ENCODE measurements at regions not wholly inside any gene's neighbourhood (a gene's known extent, or its start where the extent isn't known, plus 50 kb on each side); places are given as distances from the start of the nearest gene placed in this dataset.

DNA sequence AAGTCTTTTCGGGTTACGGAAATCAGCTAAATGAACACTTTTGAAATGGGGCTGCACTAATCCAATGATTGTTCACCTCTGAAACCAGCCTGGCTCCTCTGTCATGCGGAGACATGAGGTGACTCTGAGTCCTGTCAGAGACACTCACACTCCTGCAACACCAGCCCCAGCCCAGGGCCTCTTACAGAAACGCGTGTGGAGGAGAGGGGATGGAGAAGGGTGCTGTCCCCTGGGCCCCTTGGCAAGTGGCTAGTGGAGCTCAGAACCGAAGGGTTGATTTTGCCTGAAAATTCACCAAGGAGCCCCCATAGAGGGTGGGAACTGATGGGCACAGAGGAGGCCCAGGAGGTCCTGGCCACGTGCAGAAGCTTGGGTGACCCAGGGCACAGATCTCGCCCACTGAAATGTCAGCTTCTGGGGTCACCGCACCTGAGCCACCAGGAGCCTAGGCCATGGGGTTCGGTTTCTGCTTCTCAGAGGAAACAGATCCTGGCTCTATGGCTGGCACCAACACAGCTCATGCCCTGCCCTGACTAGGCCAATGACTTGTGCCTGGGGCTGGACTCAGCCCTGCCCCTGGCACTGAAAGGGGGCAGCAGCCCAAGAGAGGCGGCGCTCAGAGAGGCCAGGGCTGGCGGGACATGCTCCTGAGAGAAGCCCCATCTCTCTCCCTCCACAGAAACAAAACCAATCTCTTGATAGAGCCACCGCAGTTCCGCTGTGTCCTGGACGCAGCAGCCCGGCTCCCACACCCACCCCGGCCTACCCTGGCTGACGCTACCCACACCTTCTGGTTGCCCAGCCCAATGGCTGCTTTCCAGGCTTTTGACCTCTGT lies 144.7 kb downstream of the ERMARD start:
- no peak for DNase-seq (ENCODE audit: low read depth, low spot score)

DNA sequence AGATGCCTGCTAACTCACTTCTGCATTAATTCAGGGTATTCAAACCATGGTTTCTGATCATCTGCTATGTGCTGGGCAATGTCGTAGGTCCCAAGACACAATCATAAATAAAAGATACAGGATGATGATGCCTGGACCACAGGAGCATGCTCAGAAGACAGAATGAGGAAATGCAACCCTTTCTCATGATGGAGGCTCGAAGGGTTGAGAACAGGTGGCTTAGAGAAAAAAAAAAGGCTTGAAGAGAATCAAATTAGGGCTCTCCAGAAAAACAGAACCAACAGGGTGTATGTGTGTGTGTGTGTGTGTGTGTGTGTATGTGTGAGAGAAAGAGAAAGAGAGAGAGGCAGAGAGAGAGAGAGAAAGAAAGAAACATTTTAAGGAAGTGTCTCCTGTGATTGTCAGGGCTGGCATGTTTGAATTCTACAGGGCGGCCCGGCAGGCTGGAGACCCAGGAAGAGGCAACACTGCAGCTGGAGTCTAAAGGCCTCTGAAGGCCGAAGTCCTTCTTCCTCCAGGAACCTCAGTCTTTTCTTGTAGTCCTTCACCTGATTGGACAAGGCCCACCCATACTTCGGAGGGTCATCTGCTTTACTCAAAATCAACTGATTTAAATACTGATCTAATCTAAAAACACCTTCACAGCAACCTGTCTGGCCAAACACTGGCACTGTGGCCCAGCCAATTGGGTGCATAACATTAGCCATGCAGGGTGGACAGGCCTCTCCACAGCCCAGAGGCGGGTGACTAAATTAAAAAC lies 143.8 kb downstream of the ERMARD start:
- no peak for DNase-seq (ENCODE audit: low read depth, low spot score)

DNA sequence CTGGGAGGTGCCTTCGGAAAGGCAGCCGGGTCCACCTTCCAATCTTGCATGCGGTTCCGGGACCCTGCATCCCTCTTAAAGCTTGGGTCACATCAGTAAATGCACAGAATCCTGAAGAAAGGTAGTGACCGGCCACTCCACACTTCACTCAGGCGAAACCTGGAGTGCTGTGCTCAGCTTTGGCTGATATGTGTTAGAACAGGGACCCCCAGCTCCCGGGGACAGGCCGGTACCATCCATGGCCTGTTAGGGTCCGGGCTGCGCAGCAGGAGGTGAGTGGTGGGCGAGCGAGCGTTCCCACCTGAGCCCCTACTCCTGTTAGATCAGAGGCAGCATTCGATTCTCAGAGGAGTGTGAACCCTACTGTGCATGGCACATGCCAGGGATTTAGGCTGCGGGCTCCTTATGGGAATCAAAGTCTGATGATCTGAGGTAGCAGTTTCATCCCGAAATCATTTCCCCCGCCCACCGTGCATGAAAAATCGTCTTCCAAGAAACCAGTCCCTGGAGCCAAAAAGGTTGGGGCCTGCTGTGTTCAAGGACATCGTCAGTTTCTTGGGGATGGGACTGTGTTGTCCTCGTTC lies 143.0 kb downstream of the ERMARD start:
- DNase-seq (ENCODE audit: low read depth, low spot score): no peak

DNA sequence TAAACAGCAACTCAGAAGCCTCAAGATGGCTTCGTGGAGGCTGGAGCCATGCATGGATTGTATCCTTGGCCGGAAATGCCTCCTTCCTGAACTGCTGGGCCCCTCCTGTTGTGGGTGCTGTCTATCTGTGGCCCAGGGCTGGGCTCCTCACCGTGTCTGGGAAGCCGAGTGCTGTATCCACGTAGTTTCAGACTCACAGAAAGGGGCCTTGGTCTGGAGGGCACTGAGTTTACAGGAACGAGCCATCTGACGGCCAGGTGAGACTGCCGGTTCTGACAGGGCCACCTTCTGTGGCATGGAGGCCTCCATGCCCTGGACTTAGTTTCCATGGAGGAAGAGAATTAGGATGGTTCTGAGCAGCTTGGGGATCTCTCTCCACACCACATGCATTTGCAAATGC lies 142.2 kb downstream of the ERMARD start:
- DNase-seq (ENCODE audit: low read depth, low spot score): no peak

DNA sequence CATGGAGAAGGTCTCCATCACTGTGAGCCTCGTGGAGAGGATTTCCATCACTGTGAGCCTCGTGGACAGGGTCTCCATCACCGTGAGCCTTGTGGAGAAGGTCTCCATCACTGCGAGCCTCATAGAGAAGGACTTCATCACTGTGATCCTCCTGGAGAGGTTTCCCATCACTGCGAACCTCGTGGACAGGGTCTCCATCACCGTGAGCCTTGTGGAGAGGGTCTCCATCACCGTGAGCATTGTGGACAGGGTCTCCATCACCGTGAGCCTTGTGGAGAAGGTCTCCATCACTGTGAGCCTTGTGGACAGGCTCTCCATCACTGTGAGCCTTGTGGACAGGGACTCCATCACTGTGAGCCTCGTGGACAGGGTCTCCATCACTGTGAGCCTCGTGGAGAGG lies 140.4 kb downstream of the ERMARD start:
- DNase-seq (ENCODE audit: low read depth, low spot score): no peak

DNA sequence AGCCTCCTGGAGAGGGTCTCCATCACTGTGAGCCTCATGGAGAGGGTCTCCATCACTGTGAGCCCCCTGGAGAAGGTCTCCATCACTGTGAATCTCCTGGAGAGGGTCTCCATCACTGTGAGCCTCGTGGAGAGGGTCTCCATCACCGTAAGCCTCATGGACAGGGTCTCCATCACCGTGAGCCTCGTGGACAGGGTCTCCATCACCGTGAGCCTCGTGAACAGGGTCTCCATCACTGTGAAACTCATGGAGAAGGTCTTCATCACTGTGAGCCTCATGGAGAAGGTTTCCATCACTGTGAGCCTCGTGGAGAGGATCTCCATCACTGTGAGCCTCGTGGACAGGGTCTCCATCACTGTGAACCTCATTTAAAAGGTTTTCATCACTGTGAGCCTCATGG lies 140.0 kb downstream of the ERMARD start:
- no peak for DNase-seq (ENCODE audit: low read depth, low spot score)

DNA sequence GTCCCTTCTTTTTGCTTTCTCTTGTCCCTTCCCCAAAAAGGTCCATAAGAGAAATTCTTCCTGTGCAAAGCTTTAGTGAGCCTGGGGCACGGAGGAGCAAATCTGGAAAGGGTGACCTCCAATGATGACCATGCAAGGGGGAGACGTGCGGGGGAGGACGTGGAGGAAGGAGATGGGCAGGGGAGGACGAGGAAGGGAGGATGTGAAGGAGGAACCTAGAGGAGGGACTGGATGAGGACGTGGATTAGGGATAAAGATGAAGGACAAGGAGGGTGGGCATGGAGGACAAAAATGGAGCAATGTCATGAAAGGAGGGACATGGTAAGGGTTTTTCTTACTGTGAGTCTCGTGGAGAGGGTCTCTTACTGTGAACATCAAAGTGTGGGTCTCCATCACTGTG lies 139.5 kb downstream of the ERMARD start:
- DNase-seq (ENCODE audit: low read depth, low spot score): no peak

DNA sequence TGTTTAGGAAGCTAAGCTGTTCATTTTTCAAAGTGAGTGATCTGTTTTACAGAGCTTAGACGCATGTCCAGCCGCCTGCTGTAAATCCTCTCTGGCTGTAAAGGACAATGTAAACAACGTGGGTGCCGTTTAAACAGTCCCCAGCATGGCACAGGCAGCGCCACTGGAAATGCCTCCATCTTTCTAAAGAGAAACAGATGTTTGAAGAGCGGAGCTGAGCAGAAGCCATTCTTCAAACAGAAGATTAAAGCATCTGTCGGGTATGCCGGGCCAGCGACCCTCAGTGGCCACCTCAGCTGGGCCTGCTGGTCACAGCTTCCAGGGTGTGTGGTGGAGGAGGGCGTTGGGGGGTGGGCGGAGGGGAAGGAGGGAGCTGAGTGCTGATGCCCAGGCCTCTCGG lies 138.6 kb downstream of the ERMARD start:
- DNase-seq (ENCODE audit: low read depth, low spot score): no peak

DNA sequence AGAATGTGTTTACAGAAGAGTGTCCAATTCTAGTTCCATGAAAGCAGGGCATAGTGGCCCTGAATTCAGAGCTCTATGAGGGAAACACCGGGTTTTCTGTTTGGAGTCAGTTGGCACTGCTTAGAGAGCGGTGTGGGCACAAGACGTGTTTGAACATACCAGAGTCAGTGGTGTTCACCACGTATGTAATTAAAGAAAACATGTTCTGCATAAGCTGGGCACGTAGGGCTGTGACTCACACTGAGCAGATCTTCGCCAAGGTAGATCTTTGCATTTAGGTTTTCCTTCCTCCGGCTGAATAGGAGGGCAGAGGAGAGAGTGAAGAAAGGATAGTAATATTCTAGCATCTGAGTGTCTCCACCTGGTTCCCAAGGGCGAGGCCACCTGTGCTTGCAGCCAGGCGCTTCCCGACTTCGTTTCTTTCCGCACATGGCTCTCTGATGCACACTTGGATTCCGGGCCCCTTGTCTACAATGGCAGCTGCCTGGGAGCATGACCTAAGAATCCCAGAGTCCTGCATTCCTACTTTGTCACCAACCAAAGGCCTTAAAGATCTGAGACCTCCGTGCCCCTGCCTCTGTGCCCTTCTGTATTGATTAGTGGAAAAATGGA lies 136.2 kb downstream of the ERMARD start:
- DNase-seq (ENCODE audit: low read depth, low spot score): no peak

DNA sequence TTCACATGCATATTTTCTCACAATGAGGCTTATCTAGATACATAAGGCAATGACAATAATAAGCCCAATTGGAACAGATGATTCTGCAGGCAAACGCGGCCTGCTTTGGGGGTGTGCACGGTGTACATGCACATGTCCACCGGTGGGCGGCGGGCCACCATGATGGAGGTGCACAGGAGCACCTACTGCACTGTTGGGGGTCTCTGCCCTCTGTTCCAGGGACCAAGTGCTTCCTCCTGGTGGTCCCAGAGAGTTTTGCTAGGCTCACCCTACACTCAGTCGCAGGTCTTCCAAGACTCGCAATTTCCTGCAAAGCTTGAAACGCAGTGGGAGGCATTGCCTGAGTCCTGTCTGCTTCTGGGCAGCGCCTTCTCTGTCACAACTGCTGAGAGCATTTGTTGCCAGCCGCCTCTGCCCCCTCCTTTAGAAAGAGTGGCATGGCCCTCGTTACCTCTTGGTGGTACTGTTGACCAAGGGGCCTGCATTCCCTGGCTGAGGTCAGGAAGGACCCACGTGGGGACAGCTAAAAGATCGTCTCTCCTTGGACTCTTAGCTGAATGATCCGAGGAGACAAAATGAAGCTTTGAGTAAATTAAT lies 135.3 kb downstream of the ERMARD start:
- DNase-seq (ENCODE audit: low read depth, low spot score): no peak

DNA sequence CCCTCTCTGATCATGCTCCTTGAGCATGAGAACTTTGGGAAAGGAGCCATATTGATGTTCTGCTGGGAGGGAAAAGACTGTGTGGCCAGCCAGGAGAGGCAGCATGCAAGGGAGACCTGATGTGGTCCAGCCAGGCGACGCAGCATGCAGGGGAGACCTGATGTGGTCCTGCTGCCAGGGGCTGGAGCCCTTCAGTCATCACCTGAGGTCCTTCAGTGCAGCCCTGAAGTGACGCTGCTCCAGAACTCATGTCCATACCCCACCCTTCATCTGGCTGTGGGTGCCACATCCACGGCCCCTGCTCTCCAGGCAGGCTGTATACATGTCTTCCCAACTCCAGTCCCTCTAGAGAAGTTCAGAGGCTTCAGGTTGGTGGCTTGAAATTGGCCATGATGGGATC lies 134.4 kb downstream of the ERMARD start:
- DNase-seq (ENCODE audit: low read depth, low spot score): no peak

DNA sequence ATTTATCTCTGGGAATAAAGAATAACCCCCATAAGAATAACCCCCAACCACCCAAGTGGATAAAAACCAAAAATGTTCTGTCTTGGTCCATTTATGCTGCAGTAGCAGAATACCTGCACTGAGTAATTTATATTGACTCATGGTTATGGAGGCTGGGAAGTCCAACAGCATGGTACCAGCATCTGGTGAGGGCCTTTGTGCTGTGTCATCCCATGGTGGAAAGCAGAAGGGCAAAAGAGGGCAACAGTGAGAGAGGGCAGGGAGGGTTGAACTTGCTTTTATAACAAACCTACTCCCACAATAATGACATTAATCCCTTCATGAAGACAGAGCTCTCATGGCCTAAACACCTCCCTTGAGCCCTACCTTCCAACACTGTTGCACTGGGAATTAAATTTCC lies 133.7 kb downstream of the ERMARD start:
- no peak for DNase-seq (ENCODE audit: low read depth, low spot score)

DNA sequence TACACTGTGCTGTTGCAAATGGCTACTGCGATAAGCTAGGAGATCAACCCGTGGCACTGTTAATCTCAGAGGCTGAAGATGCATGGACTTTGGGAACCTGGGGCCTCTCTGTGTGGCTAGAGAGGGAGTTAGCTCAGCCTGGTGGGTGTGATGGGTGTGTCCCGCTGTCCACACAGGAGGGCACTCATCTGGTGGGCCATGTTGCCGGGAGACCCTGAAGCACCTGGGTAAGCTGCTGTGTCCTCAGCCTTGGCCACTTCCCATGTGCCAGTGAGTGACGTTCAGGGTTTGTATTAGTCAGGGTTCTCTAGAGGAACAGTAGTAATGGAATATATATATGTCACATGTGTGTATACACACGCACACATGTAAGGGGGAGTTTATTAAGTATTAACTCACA lies 132.7 kb downstream of the ERMARD start:
- DNase-seq (ENCODE audit: low read depth, low spot score): no peak

DNA sequence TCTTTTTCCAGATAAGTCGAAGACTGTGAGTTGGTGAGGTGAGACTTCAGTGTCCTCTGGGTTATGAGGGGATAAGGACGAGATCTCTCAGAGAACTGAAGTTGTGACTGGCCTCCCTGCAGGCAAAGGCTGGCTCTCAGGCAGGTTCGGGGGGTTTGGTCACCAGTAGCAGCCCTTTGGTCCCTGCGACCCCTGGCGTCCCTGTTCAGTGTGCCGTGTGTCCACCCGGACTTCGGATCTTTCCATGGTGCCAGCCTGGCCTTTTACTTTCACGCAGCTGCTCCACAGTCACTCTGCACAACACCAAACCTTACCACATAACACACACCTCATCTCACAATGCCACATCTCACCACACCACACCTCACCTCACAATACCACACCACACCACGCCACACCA lies 131.9 kb downstream of the ERMARD start:
- DNase-seq (ENCODE audit: low read depth, low spot score): no peak

DNA sequence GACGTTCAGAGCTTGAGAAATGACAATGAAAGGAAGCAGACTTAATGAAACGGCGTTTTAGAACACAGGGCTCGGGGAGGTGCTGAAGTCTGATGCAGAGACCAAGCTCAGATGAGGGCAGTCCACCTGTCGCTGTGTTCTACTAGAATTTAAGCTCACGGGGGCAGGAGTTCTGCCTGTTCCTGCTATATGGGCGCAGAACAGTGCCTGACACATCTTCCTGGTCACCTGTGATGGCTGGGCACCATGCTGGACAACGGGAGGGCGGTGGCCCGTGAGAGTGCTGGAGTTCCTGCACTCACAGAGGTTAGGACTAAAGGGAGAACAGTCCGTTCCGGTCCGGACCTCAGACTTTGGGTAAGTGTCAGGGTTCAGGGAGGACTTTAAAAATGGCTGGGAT lies 130.6 kb downstream of the ERMARD start:
- DNase-seq (ENCODE audit: low read depth, low spot score): no peak

DNA sequence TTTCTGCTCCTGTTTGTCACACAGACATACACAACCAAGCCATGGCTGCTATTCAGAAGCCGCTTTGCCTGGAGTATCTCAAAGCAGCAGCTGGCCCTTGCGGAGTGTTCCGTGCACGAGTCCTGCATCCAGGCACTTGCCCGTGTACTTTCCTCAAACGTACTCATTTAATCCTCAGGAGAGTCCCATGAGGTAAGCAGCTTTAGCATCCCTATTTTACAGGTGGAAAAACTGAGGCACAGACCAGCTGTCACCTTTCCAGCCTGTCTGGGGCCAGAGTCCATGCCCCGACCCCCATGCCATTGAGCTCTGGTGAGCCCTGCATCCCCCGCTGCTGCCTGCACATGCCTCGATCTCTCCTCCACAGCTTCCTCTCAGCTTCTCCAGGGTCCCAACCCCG lies 130.0 kb downstream of the ERMARD start:
- no peak for DNase-seq (ENCODE audit: low read depth, low spot score)

DNA sequence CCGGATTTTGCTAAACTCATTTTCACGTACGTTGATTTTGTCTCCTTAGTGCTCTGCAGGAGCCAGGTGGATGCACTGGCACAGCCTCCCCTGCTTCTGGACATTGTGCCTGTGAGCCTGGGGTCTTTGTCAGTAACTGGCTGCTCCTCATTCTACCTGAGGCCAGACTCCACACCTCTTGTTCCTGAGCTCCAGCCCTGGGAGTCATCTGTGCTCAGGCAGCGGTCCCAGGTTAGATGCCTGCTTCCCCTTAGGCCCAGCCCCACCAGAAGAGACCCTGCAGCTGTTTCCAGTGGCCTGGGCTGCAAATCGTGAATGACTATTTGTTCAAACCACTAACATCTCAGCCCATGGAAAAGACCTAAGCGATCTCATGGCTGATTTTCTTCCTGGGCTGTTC lies 129.1 kb downstream of the ERMARD start:
- no peak for DNase-seq (ENCODE audit: low read depth, low spot score)

DNA sequence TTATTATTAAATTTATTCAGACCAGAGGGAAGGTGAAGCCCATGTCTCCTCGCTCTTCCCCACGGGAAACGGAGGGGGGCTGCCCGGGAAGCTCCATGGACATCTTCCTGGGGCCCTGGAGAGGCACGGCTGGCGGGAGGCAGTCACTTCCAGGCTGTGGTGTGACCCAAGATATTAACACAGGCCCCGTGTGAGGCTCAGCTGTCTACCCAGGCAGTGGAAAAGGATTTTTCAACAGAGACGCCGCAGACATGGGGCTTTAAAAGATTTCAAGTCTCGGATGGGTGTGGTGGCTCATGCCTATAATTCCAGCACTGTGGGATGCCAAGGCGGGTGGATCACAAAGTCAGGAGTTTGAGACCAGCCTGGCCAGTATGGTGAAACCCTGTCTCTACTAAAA lies 117.9 kb downstream of the ERMARD start:
- no peak for DNase-seq (ENCODE audit: low read depth, low spot score)

DNA sequence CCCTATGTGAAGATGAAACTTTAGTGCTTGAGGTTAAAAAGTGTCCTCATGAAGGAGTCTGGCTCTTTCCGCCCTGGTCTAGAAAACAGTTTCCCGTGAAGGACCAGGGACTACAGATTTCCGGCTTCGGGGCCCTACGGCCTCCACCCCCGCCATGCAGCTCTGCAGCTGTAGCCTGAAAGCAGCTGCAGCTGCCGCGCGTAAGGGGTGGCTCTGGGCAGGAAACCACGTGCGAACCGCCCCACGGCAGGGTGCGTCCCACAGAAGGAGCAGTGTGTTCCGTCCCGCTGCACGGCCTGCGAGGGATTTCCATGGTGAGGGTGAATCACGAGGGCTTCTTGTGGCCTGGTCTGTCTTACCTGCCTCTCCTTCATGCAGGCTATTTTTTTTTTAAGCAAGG lies 117.0 kb downstream of the ERMARD start:
- DNase-seq (ENCODE audit: low read depth, low spot score): no peak

DNA sequence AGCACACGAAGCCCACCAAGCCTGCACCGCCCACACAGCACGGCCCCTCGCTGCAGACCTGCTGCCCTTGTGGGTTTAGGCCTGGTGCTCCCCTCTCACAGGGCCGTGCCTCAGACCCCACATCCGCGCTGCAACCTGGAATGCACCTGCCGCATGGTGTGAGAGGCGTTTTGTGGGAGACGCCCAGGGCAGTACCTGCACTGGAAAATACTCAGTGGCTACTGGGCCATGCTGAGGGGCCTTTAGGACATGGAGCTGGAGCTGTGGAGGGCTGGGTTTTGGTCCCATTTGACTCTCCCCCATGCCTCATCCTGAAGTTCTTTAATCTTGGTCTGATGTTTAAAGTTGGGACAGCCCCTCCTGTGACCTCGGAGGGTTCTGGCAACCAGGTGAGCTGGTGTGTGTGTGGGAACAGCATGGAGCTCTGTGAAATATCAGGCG lies 116.3 kb downstream of the ERMARD start:
- DNase-seq (ENCODE audit: low read depth, low spot score): no peak

DNA sequence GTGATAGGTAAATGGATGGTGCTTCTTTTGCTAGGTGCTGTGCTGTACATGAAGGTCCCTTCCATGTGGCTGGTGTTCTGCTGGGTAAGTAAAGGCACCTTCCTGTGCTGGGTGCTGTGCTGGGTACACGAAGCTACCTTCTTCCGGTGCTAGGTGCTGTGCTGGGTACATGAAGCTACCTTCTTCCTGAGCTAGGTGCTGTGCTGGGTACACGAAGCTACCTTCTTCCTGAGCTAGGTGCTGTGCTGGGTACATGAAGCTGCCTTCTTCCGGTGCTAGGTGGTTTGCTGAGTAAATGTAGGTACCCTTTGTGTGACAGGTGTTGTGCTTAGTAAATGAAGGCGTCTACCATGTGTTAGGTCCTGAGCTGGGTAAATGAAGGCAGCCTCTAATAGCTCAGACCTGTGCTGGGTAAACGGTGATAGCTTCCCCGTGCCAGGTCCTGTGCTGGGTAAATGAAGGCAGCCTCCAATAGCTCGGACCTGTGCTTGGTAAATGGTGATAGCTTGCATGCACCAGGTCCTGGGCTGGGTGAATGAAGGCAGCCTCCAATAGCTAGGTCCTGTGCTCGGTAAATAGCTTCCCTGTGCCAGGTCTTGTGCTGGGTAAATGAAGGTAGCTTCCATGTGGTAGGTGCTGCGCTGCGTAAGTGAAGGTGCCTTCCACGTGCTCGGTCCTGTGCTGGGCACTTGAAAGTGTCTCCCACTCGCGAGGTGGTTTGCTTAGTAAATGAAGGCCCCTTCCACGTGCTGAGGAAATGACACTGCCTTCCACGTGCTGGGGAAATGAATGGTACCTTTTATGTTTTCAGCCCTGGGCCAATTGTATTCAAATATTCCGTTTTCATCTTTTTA lies 115.5 kb downstream of the ERMARD start:
- DNase-seq (ENCODE audit: low read depth, low spot score): no peak
